ENCODE measurements at regions not wholly inside any gene's neighbourhood (a gene's known extent, or its start where the extent isn't known, plus 50 kb on each side); places are given as distances from the start of the nearest gene placed in this dataset.

DNA sequence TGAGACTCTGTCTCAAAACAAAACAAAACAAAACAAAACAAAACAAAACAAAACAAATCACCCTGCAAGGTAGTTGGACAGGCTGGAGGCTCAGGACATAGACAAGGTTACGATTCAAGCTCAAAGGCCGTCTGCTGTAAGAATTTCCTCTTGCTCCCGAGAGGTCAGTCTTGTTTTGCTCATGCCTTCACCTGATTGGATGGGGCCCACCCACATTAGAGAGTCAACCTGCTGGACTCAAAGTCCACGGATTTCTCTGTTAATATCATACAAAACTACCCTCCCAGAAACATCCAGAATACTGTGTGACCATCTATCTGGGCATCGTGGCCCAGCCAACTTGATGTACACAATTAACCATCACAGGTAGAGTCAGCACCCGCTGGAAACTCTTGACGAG is 330.0 kb upstream of the EEF2KMT start:
- peaks cover 10% of the 10 kb centered on the region for H3K27me3 Mint-ChIP-seq
- H3K9me3 Mint-ChIP-seq: no peaks in the 10 kb centered on the region
- ATAC-seq (replicated peaks; ENCODE audit: extremely low read depth, poor library complexity, severe bottlenecking): no peak
- no peak for DNase-seq (ENCODE audit: low spot score in 2 of 2)
- H3K4me3 Mint-ChIP-seq: no peak overlapping the region
- H3K27ac Mint-ChIP-seq (ENCODE audit: low read depth): no peak overlapping the region
- no peaks in the 10 kb centered on the region for H3K36me3 Mint-ChIP-seq (ENCODE audit: insufficient read depth)
- no peaks in the 10 kb centered on the region for H3K4me1 Mint-ChIP-seq

DNA sequence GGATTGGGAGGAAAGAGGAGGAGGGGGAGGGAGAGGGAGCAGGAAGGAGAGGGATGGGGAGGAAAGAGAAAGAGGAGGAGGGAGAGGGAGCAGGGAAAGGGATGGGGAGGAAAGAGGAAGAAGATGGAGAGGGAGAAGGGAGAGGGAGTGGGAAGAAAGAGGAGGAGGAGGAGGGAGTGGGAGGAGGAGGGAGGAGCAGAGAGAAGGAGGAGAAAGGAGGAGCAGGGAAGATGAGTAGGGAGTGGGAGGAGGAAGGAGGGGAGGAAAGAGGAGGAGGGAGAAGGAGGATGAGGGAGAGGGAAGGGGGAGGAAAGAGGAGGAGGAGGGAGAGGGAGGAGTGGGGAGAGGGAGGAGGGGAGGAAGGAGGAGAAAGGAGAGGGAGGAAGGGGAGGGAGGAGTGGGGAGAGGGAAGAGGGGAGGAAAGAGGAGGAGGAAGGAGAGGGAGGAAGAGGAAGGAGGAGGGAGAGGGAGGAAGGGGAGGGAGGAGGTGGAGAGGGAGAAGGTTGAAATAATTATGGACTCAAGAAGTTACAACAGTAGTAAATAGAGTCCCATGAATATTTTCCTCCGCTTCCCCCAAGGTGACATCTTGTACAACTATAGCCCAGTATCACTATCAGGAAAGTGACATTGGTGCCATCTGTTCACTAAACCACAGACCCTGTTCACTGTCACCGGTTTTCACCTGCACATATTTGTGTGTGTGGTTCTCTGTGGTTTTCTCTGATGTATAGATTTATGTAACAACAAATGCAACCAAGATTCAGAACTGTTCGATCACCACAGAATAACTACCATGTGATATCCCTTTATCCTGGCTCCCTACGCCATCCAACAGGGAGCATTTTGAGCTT is 325.3 kb upstream of the EEF2KMT start:
- Mint-ChIP-seq H3K27ac (ENCODE audit: low read depth) (no peak overlapping the region), H3K9me3 (peaks cover 9% of the 10 kb centered on the region), H3K27me3 (peaks cover 10% of the 10 kb centered on the region), H3K4me3 (no peak overlapping the region), H3K4me1 (no peaks in the 10 kb centered on the region), H3K36me3 (ENCODE audit: insufficient read depth) (no peaks in the 10 kb centered on the region)
- DNase-seq (ENCODE audit: low spot score in 2 of 2) (no peak), ATAC-seq (replicated peaks; ENCODE audit: extremely low read depth, poor library complexity, severe bottlenecking) (no peak)

DNA sequence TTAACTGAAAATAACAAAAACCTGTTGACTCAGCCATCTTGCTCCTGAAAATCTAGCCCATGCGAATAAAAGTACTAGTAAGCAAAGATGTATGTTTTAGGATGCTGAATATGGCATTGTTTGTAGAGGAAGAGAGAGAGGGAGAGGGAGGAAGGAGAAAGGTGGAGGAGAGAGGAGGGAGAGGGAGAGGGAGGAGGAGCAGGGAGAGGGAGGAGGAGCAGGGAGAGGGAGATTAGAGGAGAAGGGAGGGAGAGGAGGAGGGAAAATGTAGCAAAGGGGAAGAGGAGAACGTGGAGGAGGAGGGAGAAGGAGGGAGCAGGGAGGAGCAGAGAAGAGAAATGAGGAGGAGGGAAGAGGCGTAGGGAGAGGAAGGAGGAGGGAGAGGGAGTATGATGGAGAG is 324.5 kb upstream of the EEF2KMT start:
- H3K4me1 Mint-ChIP-seq: no peaks in the 10 kb centered on the region

DNA sequence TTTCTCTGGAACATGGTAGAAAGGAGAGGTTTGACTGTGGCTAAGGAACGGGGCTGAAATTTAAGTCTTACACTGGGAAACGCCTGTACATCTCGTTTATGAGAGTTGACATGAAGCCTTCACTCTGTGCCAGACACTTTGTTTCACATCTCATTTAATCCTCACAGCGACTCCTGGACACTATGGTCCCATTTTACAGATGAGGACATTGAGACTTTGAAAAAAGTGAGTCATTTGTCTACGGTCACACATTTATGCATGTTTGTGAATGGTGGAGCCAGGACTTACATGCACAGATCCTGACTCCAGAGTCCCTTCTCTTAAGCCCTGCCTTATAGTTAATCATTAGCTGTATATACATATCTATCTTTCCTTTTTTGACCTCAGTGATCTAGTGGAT is 318.4 kb upstream of the EEF2KMT start:
- Mint-ChIP-seq H3K4me3 (no peak overlapping the region), H3K27me3 (peaks cover under 1% of the 10 kb centered on the region), H3K4me1 (no peaks in the 10 kb centered on the region), H3K27ac (ENCODE audit: low read depth) (no peak overlapping the region), H3K36me3 (ENCODE audit: insufficient read depth) (no peaks in the 10 kb centered on the region), H3K9me3 (peaks cover 12% of the 10 kb centered on the region)
- ATAC-seq (replicated peaks; ENCODE audit: extremely low read depth, poor library complexity, severe bottlenecking) (no peak), DNase-seq (ENCODE audit: low spot score in 2 of 2) (no peak)

More for the DNA sequence above, 324.5 kb upstream of the EEF2KMT start:
- H3K27me3 Mint-ChIP-seq: peaks cover 5% of the 10 kb centered on the region
- peaks cover 9% of the 10 kb centered on the region for H3K9me3 Mint-ChIP-seq
- H3K36me3 Mint-ChIP-seq (ENCODE audit: insufficient read depth): no peaks in the 10 kb centered on the region
- DNase-seq (ENCODE audit: low spot score in 2 of 2) (no peak), ATAC-seq (replicated peaks; ENCODE audit: extremely low read depth, poor library complexity, severe bottlenecking) (no peak)
- no peak overlapping the region for H3K27ac Mint-ChIP-seq (ENCODE audit: low read depth)
- H3K4me3 Mint-ChIP-seq: no peak overlapping the region

DNA sequence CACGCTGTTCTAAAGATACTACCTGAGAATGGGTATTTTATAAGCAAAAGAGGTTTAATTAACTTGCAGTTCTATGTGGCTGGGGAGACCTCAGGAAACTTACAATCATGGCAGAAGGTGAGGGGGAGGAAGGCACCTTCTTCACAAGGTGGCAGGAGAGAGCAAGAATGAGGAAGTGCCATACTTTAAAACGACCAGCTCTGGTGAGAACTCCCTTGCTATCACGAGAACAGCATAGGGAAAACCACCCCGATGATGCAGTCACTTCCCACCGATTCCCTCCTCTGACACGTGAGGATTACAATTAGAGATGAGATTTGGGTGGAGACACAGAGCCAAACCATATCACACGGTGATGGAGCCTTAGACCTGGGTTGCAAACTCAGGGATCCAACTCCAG is 317.5 kb upstream of the EEF2KMT start:
- H3K36me3 Mint-ChIP-seq (ENCODE audit: insufficient read depth): no peaks in the 10 kb centered on the region
- no peak overlapping the region for H3K4me3 Mint-ChIP-seq
- H3K9me3 Mint-ChIP-seq: peaks cover 18% of the 10 kb centered on the region
- DNase-seq (ENCODE audit: low spot score in 2 of 2) (no peak), ATAC-seq (replicated peaks; ENCODE audit: extremely low read depth, poor library complexity, severe bottlenecking) (no peak)
- H3K4me1 Mint-ChIP-seq: no peaks in the 10 kb centered on the region
- peaks cover 10% of the 10 kb centered on the region for H3K27me3 Mint-ChIP-seq
- H3K27ac Mint-ChIP-seq (ENCODE audit: low read depth): no peak overlapping the region

DNA sequence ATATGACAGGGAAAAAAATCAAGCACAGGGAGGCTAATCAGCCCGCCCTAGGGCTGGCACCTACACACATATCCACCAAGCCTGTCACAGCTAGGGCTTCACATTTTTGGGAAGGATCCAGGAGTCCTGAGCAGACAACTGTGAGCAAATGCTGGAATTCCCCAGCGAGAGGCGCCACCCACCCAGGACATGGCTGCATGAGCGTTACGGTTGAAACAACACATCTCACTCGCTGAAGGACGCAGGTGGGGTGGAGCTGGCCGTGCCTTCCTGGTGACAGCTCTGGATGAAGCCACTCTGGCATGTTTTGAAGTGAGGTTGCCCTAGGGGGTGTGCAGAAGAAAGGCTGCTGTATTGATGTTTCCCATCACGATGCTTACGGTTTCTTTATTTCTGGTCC is 315.1 kb upstream of the EEF2KMT start:
- no peak for DNase-seq (ENCODE audit: low spot score in 2 of 2)
- H3K27me3 Mint-ChIP-seq: peaks cover 10% of the 10 kb centered on the region
- H3K9me3 Mint-ChIP-seq: peaks cover 10% of the 10 kb centered on the region
- H3K27ac Mint-ChIP-seq (ENCODE audit: low read depth): no peak overlapping the region
- H3K4me1 Mint-ChIP-seq: no peaks in the 10 kb centered on the region
- no peak for ATAC-seq (replicated peaks; ENCODE audit: extremely low read depth, poor library complexity, severe bottlenecking)
- no peaks in the 10 kb centered on the region for H3K36me3 Mint-ChIP-seq (ENCODE audit: insufficient read depth)
- H3K4me3 Mint-ChIP-seq: no peak overlapping the region

DNA sequence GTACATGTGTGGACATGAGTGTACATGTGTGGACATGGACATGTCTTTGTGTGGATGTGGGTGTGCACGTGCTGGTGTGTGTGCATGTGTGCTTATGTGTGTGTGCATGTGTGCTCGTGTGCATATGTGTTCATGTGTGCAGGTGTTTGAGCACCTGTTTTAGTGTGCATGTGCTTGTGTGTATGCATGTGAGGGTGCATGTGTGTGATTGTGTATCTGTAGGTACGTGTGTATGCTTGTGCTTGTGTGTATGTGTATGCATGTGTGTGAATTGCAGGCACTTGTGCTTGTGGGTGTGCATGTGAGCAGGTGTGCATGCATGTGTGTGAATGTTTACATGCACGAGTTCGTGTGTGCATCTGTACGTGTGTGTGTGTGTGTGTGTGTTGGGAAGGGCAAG is 300.6 kb upstream of the EEF2KMT start:
- ATAC-seq (replicated peaks; ENCODE audit: extremely low read depth, poor library complexity, severe bottlenecking): no peak

DNA sequence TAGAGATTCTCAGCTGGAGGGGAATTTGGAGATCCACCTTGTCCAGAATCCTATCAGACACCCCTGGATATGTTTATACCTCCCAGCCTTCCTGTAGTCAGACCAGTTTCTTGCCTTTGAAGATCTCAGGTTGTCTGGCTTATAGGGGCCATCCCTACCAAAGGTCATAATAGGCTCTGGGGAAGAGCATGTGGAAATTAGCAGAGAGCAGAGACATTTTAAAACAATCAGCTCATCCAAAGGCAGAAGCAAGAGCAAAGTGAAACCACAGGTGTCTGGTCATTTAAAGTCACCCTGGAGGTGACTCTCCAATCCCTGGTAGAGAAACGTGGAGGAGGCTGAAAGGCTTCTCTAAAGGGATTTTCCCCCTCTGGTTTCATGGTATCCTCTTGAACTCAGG is 299.3 kb upstream of the EEF2KMT start:
- Mint-ChIP-seq H3K4me1 (no peaks in the 10 kb centered on the region), H3K36me3 (ENCODE audit: insufficient read depth) (no peaks in the 10 kb centered on the region), H3K9me3 (peaks cover 10% of the 10 kb centered on the region), H3K27me3 (peaks cover 24% of the 10 kb centered on the region), H3K4me3 (no peak overlapping the region), H3K27ac (ENCODE audit: low read depth) (no peak overlapping the region)
- ATAC-seq (replicated peaks; ENCODE audit: extremely low read depth, poor library complexity, severe bottlenecking): no peak
- no peak for DNase-seq (ENCODE audit: low spot score in 2 of 2)

More for the DNA sequence above, 300.6 kb upstream of the EEF2KMT start:
- Mint-ChIP-seq H3K4me1 (no peaks in the 10 kb centered on the region), H3K27ac (ENCODE audit: low read depth) (no peak overlapping the region), H3K9me3 (peaks cover 10% of the 10 kb centered on the region), H3K27me3 (peaks cover 27% of the 10 kb centered on the region), H3K4me3 (no peak overlapping the region), H3K36me3 (ENCODE audit: insufficient read depth) (no peaks in the 10 kb centered on the region)
- no peak for DNase-seq (ENCODE audit: low spot score in 2 of 2)

DNA sequence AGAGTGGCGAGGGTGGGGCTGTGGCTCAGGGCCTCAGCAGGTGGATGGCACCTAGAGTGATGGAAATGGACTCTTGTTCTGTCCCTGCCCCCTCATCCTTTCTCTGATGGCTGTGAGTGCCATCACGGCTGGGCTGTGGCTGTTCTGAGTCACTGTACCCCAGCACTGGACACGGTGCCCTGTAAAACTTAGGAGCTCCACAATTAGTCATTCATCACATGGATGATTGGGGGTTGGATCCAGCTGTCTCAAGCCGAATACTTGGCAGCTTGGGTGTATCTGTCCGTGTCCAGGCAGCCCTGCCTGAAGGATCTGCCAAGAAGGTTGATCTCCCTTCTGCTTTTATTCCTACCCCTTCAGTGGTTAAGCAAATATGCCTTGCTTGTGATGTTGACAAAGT is 295.5 kb upstream of the EEF2KMT start:
- Mint-ChIP-seq H3K4me1 (no peaks in the 10 kb centered on the region), H3K27ac (ENCODE audit: low read depth) (no peak overlapping the region), H3K36me3 (ENCODE audit: insufficient read depth) (no peaks in the 10 kb centered on the region), H3K9me3 (peaks cover 5% of the 10 kb centered on the region), H3K4me3 (no peak overlapping the region), H3K27me3 (peaks cover 26% of the 10 kb centered on the region)
- ATAC-seq (replicated peaks; ENCODE audit: extremely low read depth, poor library complexity, severe bottlenecking) (no peak), DNase-seq (ENCODE audit: low spot score in 2 of 2) (no peak)

DNA sequence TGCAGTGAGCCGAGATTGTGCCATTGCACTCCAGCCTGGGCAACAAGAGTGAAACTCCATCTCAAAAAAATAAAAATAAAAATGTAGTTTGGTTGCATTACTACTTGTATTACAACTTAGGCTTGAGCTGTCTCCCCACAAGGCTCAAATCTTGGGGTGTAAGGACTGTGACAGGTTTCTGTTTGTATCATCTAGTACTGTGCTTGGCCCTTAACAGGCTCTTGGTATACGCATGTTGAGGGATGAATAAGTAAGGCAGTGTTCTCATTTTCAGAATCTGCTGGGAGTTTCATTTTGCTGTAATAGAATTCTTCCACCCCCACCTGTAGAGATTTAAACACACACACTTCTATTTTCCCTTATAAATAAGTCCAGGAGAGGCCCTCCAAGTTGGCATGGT is 289.4 kb upstream of the EEF2KMT start:
- peaks cover 1% of the 10 kb centered on the region for H3K36me3 Mint-ChIP-seq (ENCODE audit: insufficient read depth)
- no peak overlapping the region for H3K27ac Mint-ChIP-seq (ENCODE audit: low read depth)
- DNase-seq (ENCODE audit: low spot score in 2 of 2) (no peak), ATAC-seq (replicated peaks; ENCODE audit: extremely low read depth, poor library complexity, severe bottlenecking) (no peak)
- H3K27me3 Mint-ChIP-seq: peaks cover 30% of the 10 kb centered on the region
- H3K9me3 Mint-ChIP-seq: no peaks in the 10 kb centered on the region
- H3K4me1 Mint-ChIP-seq: no peaks in the 10 kb centered on the region
- H3K4me3 Mint-ChIP-seq: no peak overlapping the region

DNA sequence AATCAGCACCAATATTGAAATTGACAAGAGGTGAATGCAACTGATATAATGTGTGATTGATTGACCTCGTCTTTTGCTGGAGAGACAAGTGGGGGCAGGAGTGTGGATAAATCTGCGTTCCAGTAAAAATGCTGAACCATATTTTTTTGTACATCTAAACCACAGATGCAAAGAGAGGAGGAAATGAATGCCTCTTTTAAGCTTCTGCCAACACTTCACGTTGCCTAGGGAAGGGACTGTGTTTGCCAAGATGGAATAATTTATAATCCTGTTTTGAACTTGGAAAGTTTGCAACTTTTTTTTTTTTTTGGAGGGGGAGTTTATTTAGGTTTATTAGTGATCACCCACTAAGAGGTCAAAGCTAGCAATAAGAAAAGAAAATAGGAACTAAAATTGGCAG is 288.2 kb upstream of the EEF2KMT start:
- Mint-ChIP-seq H3K4me3 (no peak overlapping the region), H3K9me3 (no peaks in the 10 kb centered on the region), H3K27me3 (peaks cover 21% of the 10 kb centered on the region), H3K36me3 (ENCODE audit: insufficient read depth) (peaks cover 1% of the 10 kb centered on the region), H3K4me1 (no peaks in the 10 kb centered on the region), H3K27ac (ENCODE audit: low read depth) (no peak overlapping the region)
- DNase-seq (ENCODE audit: low spot score in 2 of 2): no peak
- no peak for ATAC-seq (replicated peaks; ENCODE audit: extremely low read depth, poor library complexity, severe bottlenecking)

DNA sequence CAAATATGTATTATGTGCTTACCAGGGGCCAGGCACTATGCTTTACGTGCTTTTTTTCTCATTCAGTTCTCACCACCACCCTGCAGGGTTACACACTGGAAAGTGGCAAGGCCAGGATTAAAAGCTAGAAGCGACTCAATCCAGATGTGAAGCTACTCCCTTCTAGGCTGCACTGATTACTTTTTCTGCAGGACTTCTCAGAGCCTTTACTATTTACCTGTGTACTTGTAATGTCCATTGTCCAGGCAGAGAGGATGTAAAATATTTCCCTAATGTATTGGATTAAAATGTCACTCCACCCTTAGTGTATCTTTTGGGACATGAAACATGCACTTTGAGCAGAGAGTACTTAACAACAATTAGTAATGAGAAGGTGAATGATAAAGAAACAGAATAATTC is 287.5 kb upstream of the EEF2KMT start:
- Mint-ChIP-seq H3K4me1 (no peaks in the 10 kb centered on the region), H3K4me3 (no peak overlapping the region), H3K27me3 (peaks cover 21% of the 10 kb centered on the region), H3K27ac (ENCODE audit: low read depth) (no peak overlapping the region), H3K9me3 (no peaks in the 10 kb centered on the region), H3K36me3 (ENCODE audit: insufficient read depth) (peaks cover 1% of the 10 kb centered on the region)
- no peak for ATAC-seq (replicated peaks; ENCODE audit: extremely low read depth, poor library complexity, severe bottlenecking)
- no peak for DNase-seq (ENCODE audit: low spot score in 2 of 2)

DNA sequence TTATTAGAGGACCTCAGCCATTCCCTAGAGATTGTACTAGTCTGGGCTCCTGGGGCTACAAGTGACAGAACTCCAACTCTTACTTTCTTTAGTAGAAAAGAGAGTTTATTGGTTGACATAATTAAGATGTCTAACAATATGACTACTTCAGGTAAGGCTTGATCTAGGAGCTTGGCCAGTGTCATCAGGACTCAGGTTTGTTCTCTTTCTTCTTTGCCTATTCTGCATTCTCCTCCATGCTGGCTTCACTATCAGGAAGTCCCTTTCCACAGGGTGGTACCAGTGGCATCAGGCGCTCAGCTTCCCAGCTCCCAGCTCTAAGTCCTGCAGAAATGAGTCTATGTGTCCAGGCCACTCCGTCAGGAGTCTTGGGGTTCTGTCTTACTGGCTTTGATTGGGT is 286.1 kb upstream of the EEF2KMT start:
- ATAC-seq (replicated peaks; ENCODE audit: extremely low read depth, poor library complexity, severe bottlenecking) (no peak), DNase-seq (ENCODE audit: low spot score in 2 of 2) (no peak)
- Mint-ChIP-seq H3K4me1 (no peaks in the 10 kb centered on the region), H3K9me3 (no peaks in the 10 kb centered on the region), H3K27me3 (peaks cover 21% of the 10 kb centered on the region), H3K27ac (ENCODE audit: low read depth) (no peak overlapping the region), H3K4me3 (no peak overlapping the region), H3K36me3 (ENCODE audit: insufficient read depth) (peaks cover 1% of the 10 kb centered on the region)

Data from central memory CD8-positive, alpha-beta T cell (primary cell).